ENCODE measurements at regions not wholly inside any gene's neighbourhood (a gene's known extent, or its start where the extent isn't known, plus 50 kb on each side); places are given as distances from the start of the nearest gene placed in this dataset.

GRCh38 chr12:28606967-28607557 lies 416.8 kb downstream of the CCDC91 start:
- TF ChIP-seq POLR2A (IDR thresholded peaks at IDR 0.05; ENCODE audit: low read depth, low read length) (no peak), POLR2AphosphoS5 (IDR thresholded peaks at IDR 0.05; ENCODE audit: low read depth, low read length) (no peak)
